Caco-2 (cell line): ENCODE measurements at regions not wholly inside any gene's neighbourhood (a gene's known extent, or its start where the extent isn't known, plus 50 kb on each side); places are given as distances from the start of the nearest gene placed in this dataset.

Experiments used
- BruUV-seq: library from RNA; stranded (reverse); fragments of 400-500 nt; replicated peaks from 2 replicates; lab custom pipeline; 2021; lab: Mats Ljungman, UMichigan
- CTCF ChIA-PET: fragments of 300-600 bp; sonication (Branson Sonifier 250); formaldehyde crosslinking; loops from one replicate; lab custom pipeline; 2022; ENCODE audit warnings: antibody characterized with exemption; lab: Charles Lee
- POLR2A ChIA-PET: fragments of 300-600 bp; sonication (Branson Sonifier 250); formaldehyde crosslinking; loops from one replicate; lab custom pipeline; 2022; ENCODE audit warnings: antibody characterized with exemption; lab: Charles Lee
- DNase-seq, 2 experiments: peaks; one replicate each; pipeline versions ENCODE4 v3.0.0 to v3.0.0-alpha.2; 2020 to 2022
- H3K27me3 ChIP-seq: replicated peaks from 2 replicates; pipeline ENCODE4 v1.6.0; 2011; ENCODE audit warnings: low read length; ENCODE audit not compliant: control insufficient read depth, insufficient read depth
- H3K36me3 ChIP-seq: 2 replicates; pipeline ENCODE4 v1.5.1; 2011; ENCODE audit warnings: low read length; ENCODE audit not compliant: control insufficient read depth, insufficient read depth
- H3K4me1 ChIP-seq: fragments of 250-450 bp; sonication (Bioruptor Pico); 2 replicates; pipeline ENCODE4 v1.5.1; 2020; ENCODE audit warnings: mild to moderate bottlenecking
- H3K4me3 ChIP-seq: 2 replicates; pipeline ENCODE4 v1.5.1; 2011; ENCODE audit warnings: low read depth, mild to moderate bottlenecking, control low read depth, low read length
- H3K9me3 ChIP-seq: fragments of 250-450 bp; sonication (Bioruptor Pico); 2 replicates; pipeline ENCODE4 v1.5.1; 2020; ENCODE audit warnings: mild to moderate bottlenecking, moderate library complexity
- H3K27ac Mint-ChIP-seq: one replicate; pipeline ENCODE4 v1.8.0; 2022; ENCODE audit warnings: mixed read lengths; ENCODE audit not compliant: unreplicated experiment
- H3K27me3 Mint-ChIP-seq: one replicate; pipeline ENCODE4 v1.8.0; 2022; ENCODE audit warnings: mixed read lengths; ENCODE audit not compliant: insufficient read depth, unreplicated experiment
- H3K36me3 Mint-ChIP-seq: one replicate; pipeline ENCODE4 v1.8.0; 2022; ENCODE audit warnings: mild to moderate bottlenecking, mixed read lengths; ENCODE audit not compliant: insufficient read depth, unreplicated experiment
- H3K4me1 Mint-ChIP-seq: one replicate; pipeline ENCODE4 v1.8.0; 2022; ENCODE audit warnings: low read depth, mixed read lengths; ENCODE audit not compliant: unreplicated experiment
- H3K4me3 Mint-ChIP-seq: one replicate; pipeline ENCODE4 v1.8.0; 2022; ENCODE audit warnings: mild to moderate bottlenecking, moderate library complexity, mixed read lengths; ENCODE audit not compliant: unreplicated experiment
- H3K9me3 Mint-ChIP-seq: one replicate; pipeline ENCODE4 v1.8.0; 2022; ENCODE audit warnings: mixed read lengths; ENCODE audit not compliant: unreplicated experiment
- intact Hi-C: fragments of 100-400 bp; cut with micrococcal nuclease; formaldehyde crosslinking; loops from one replicate; pipeline ENCODE4 v1.10.0; 2022; ENCODE audit not compliant: unreplicated experiment
- TF ChIP-seq, protein P1 (sequence below), 2 experiments: fragments of 200-600 bp in 1 of 2; IDR thresholded peaks; 1 replicate in 1 of 2; 2 replicates in 1 of 2; pipeline versions ENCODE4 v1.5.1 to v1.8.0; 2011 to 2022; ENCODE audit warnings: antibody characterized with exemption in 1 of 2, control low read depth in 1 of 2, inconsistent platforms in 1 of 2, low read depth in 1 of 2, low read length in 1 of 2, mild to moderate bottlenecking in 1 of 2, moderate library complexity in 1 of 2; ENCODE audit not compliant: insufficient read depth in 1 of 2, severe bottlenecking in 1 of 2, unreplicated experiment in 1 of 2

DNA sequence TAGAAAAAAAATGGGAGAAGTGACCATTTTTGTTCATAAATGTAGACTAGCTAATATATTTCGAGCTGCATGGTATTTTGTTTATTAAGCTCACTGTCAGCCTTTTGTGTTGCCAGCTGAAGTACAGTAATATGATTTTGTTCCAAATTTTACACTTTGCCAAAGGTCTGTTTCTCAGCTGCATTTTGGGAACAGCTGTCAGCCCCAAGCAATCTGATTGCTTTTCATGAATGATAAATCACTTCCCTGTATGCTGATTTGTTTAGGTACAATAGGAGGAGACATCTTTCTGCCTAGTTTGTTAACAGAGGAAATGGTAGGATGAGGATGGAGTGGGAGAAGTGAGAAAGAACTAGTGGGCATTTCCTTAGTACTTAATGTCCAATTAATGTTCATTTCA, 79.3 kb downstream of the NABP1 start:
- intact Hi-C loops = no loop called here
- no TSS peak for BruUV-seq
- Mint-ChIP-seq H3K4me1 (no peaks in the 10 kb centered on the region), H3K4me3 (no peak overlapping the region), H3K9me3 (no peaks in the 10 kb centered on the region), H3K27me3 (no peaks in the 10 kb centered on the region), H3K27ac (no peak overlapping the region), H3K36me3 (no peaks in the 10 kb centered on the region)
- TF ChIP-seq, protein P1, sequence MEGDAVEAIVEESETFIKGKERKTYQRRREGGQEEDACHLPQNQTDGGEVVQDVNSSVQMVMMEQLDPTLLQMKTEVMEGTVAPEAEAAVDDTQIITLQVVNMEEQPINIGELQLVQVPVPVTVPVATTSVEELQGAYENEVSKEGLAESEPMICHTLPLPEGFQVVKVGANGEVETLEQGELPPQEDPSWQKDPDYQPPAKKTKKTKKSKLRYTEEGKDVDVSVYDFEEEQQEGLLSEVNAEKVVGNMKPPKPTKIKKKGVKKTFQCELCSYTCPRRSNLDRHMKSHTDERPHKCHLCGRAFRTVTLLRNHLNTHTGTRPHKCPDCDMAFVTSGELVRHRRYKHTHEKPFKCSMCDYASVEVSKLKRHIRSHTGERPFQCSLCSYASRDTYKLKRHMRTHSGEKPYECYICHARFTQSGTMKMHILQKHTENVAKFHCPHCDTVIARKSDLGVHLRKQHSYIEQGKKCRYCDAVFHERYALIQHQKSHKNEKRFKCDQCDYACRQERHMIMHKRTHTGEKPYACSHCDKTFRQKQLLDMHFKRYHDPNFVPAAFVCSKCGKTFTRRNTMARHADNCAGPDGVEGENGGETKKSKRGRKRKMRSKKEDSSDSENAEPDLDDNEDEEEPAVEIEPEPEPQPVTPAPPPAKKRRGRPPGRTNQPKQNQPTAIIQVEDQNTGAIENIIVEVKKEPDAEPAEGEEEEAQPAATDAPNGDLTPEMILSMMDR (IDR thresholded peaks at IDR 0.05; ENCODE audit: insufficient read depth in 1 of 2, low read depth in 1 of 2, low read length in 1 of 2, severe bottlenecking in 1 of 2, unreplicated experiment in 1 of 2) = no peak
- no peak overlapping the region for H3K4me3 ChIP-seq
- CTCF ChIA-PET = interaction anchor here (0.6 kb wide), 1 partner anchor 191 kb away, joined by 3 read pairs; no protein-coding TSS in a partner anchor
- POLR2A ChIA-PET = no interaction called here
- H3K27me3 ChIP-seq = no peaks in the 10 kb centered on the region
- no peaks in the 10 kb centered on the region for H3K9me3 ChIP-seq
- no peaks in the 10 kb centered on the region for H3K36me3 ChIP-seq
- H3K4me1 ChIP-seq = 0 out of 2 replicates have a peak, but pooled peaks cover 6% of the 10 kb centered on the region
- DNase-seq = no peak

DNA sequence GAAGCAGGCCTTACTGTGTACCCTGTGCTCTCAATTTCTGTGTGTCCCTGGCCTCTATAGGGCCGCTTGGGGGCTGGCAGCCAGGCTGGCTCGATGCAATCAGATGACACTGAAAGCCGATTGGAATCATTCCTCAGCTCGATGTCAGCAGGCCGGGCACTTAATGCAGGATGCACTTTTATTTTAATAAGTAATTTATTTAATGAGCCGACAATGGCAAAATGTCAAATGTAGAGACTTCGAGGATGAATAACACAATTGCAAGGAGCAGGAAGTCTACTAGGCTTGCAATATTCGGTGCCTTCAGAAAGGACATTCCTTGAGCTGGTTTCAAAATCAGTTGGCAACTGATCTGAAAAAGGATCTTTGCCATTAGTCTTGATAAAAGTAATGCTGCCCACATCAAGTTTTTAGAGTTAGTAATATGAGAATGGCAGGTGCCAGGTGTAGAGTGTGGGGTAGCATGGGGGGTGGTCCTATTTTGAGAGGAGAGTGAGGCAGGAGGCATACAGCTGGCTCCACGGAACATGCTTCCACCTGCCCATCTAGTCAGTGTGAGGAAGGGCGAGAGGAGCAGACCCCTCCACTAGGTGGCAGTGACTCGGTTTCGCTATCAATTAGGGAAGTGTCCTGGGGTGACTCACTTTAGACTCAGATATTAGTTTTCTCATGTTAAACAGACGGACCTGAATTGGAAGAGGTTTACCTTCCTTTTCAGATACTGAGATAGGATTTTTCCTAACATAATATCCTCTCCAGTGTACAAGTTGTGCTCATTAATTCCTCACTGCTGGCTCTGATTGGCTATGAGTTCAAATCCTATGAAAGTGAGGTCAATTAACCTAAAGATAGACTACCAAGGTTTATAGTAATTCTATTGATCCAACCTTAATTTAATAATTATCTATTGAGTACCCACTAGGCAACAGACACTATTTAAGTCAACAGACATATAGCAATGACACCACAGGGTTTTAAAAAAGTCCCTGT, 80.9 kb downstream of the NABP1 start:
- POLR2A ChIA-PET = no interaction called here
- Histone ChIP-seq H3K9me3 (no peaks in the 10 kb centered on the region), H3K36me3 (no peaks in the 10 kb centered on the region), H3K4me3 (no peak overlapping the region), H3K27me3 (no peaks in the 10 kb centered on the region), H3K4me1 (0 out of 2 replicates have a peak, but pooled peaks cover 6% of the 10 kb centered on the region)
- Mint-ChIP-seq H3K4me3 (no peak overlapping the region), H3K27me3 (no peaks in the 10 kb centered on the region), H3K36me3 (no peaks in the 10 kb centered on the region), H3K27ac (no peak overlapping the region), H3K9me3 (no peaks in the 10 kb centered on the region), H3K4me1 (no peaks in the 10 kb centered on the region)
- TF ChIP-seq, protein P1 (IDR thresholded peaks at IDR 0.05; ENCODE audit: insufficient read depth in 1 of 2, low read depth in 1 of 2, low read length in 1 of 2, severe bottlenecking in 1 of 2, unreplicated experiment in 1 of 2) = peak; percentile 63 to 89
- DNase-seq = peak; percentile 75 to 77
- BruUV-seq = no TSS peak
- intact Hi-C loops = loop anchor here (2.0 kb wide), 5 partner anchors 44 to 404 kb away; no protein-coding TSS in a partner anchor
- CTCF ChIA-PET = interaction anchor here (0.8 to 1.4 kb wide), 4 partner anchors 10 to 404 kb away, joined by 3 to 7 read pairs (median 4); no protein-coding TSS in a partner anchor

DNA sequence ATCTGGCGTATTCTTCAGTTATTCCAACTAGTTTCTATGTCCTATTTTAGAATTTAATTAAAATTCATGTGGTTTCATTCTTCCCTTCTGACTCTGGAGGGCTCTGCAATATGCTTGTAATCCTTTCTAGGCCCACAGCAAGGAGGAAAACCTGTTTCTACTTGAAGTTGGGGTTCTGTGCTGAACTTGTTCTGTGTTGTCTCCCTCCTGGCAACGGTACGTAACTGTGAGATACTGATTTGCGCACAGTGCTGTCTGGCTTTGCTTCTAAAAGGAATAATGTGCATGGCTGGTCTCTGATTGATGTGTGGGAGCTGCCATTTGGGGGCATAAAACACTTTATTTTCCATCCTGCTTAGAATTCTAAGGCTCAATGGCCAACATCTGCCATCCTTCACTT, 81.7 kb downstream of the NABP1 start:
- intact Hi-C loops = loop anchor here (2.0 kb wide), 5 partner anchors 43 to 403 kb away; no protein-coding TSS in a partner anchor
- Mint-ChIP-seq H3K27me3 (no peaks in the 10 kb centered on the region), H3K4me1 (no peaks in the 10 kb centered on the region), H3K36me3 (no peaks in the 10 kb centered on the region), H3K27ac (no peak overlapping the region), H3K4me3 (no peak overlapping the region), H3K9me3 (no peaks in the 10 kb centered on the region)
- ChIA-PET POLR2A (no interaction called here), CTCF (interaction anchor here (0.5 to 1.0 kb wide), 2 partner anchors 53 to 194 kb away, joined by 3 to 5 read pairs; no protein-coding TSS in a partner anchor)
- Histone ChIP-seq H3K9me3 (no peaks in the 10 kb centered on the region), H3K36me3 (no peaks in the 10 kb centered on the region), H3K4me1 (0 out of 2 replicates have a peak, but pooled peaks cover 6% of the 10 kb centered on the region), H3K4me3 (no peak overlapping the region), H3K27me3 (no peaks in the 10 kb centered on the region)
- no peak for DNase-seq
- TF ChIP-seq, protein P1 (IDR thresholded peaks at IDR 0.05; ENCODE audit: insufficient read depth in 1 of 2, low read depth in 1 of 2, low read length in 1 of 2, severe bottlenecking in 1 of 2, unreplicated experiment in 1 of 2) = no peak
- BruUV-seq = no TSS peak
